Activated naive CD4-positive, alpha-beta T cell treated with anti-CD3 and anti-CD28 coated beads, Interleukin-2, amount 50 U/mL, for 72 hours (primary cell): ENCODE measurements at regions not wholly inside any gene's neighbourhood (a gene's known extent, or its start where the extent isn't known, plus 50 kb on each side); places are given as distances from the start of the nearest gene placed in this dataset.

ENCODE experiments used
- ATAC-seq, 2 donors: fragments of 150-1000 bp; cut with Tn5 transposase; 2 replicates each; pipeline ENCODE4 v1.10.0; 2021; ENCODE audit warnings: mild to moderate bottlenecking in 2 of 2, moderate library complexity in 2 of 2
- DNase-seq, 2 donors: peaks; one replicate each; pipeline ENCODE4 v3.0.0; 2021 to 2022; ENCODE audit warnings: low spot score in 2 of 2
- H3K27ac Mint-ChIP-seq, 2 donors: one replicate each; pipeline ENCODE4 v1.8.0; 2022; ENCODE audit warnings: mild to moderate bottlenecking in 2 of 2, mixed read lengths in 2 of 2
- H3K36me3 Mint-ChIP-seq, 2 donors: one replicate each; pipeline ENCODE4 v1.8.0; 2022; ENCODE audit warnings: mixed read lengths in 2 of 2
- H3K9me3 Mint-ChIP-seq, 2 donors: one replicate each; pipeline ENCODE4 v1.8.0; 2022; ENCODE audit warnings: mixed read lengths in 2 of 2

GRCh38 chr18:68623342-68623741, 91.6 kb downstream of the TMX3 start:
- Mint-ChIP-seq H3K36me3 (no peaks in the 10 kb centered on the region), H3K27ac (no peak overlapping the region), H3K9me3 (no peaks in the 10 kb centered on the region)
- ATAC-seq (peak in 1 of 2 donors; percentile 49), DNase-seq (peak in 1 of 2 donors; percentile 14)

- Mint-ChIP-seq H3K36me3 (no peaks in the 10 kb centered on the region), H3K27ac (no peak overlapping the region), H3K9me3 (no peaks in the 10 kb centered on the region)
- ATAC-seq = no peak
- DNase-seq = no peak
These were observed 103.6 kb downstream of the TMX3 start for GRCh38 chr18:68611311-68611710.

GRCh38 chr18:68608851-68609490, 105.9 kb downstream of the TMX3 start:
- H3K36me3 Mint-ChIP-seq = no peaks in the 10 kb centered on the region
- no peaks in the 10 kb centered on the region for H3K9me3 Mint-ChIP-seq
- H3K27ac Mint-ChIP-seq = no peak overlapping the region
- no peak for DNase-seq
- no peak for ATAC-seq

- ATAC-seq (no peak), DNase-seq (no peak)
- Mint-ChIP-seq H3K9me3 (no peaks in the 10 kb centered on the region), H3K27ac (no peak overlapping the region), H3K36me3 (no peaks in the 10 kb centered on the region)
These were observed 107.1 kb downstream of the TMX3 start for GRCh38 chr18:68607852-68608251.

DNA sequence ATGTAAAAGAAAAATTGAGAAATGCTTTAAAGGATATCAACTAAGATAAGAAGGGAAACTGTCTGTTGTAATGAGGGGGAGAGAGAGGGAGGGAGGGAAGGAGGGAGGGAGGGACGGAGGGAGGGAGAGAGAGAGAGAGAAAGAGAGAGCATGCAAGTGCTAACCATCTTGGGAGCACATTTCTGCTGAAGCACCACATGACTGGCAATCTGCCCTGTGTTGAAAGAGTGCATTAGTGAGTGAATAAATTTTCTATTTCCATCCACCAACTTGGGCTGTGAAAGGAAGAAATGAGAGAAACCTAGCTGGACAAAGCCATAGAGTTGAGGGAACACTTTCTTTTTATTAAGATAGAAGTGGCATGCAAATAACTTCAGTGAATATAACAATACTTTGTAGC, 110.7 kb downstream of the TMX3 start:
- ATAC-seq (no peak), DNase-seq (no peak)
- Mint-ChIP-seq H3K9me3 (no peaks in the 10 kb centered on the region), H3K36me3 (no peaks in the 10 kb centered on the region), H3K27ac (no peak overlapping the region)

- DNase-seq = no peak
- no peak for ATAC-seq
- no peaks in the 10 kb centered on the region for H3K9me3 Mint-ChIP-seq
- no peaks in the 10 kb centered on the region for H3K36me3 Mint-ChIP-seq
- H3K27ac Mint-ChIP-seq = no peak overlapping the region
These were observed 118.9 kb downstream of the TMX3 start for GRCh38 chr18:68596016-68596415.

- H3K36me3 Mint-ChIP-seq = no peaks in the 10 kb centered on the region
- DNase-seq (no peak), ATAC-seq (no peak)
- no peaks in the 10 kb centered on the region for H3K9me3 Mint-ChIP-seq
- no peak overlapping the region for H3K27ac Mint-ChIP-seq
These were observed 126.7 kb downstream of the TMX3 start for GRCh38 chr18:68588169-68588568.

GRCh38 chr18:68583685-68584084, 131.2 kb downstream of the TMX3 start:
- Mint-ChIP-seq H3K36me3 (no peaks in the 10 kb centered on the region), H3K27ac (no peak overlapping the region), H3K9me3 (no peaks in the 10 kb centered on the region)
- no peak for DNase-seq
- ATAC-seq = no peak

GRCh38 chr18:68574311-68574710, 140.6 kb downstream of the TMX3 start:
- peaks cover 0 to 8% of the 10 kb centered on the region in 2 donors for H3K36me3 Mint-ChIP-seq
- no peak overlapping the region for H3K27ac Mint-ChIP-seq
- no peak for DNase-seq
- no peak for ATAC-seq
- H3K9me3 Mint-ChIP-seq = peaks cover 6 to 9% of the 10 kb centered on the region in 2 donors

- Mint-ChIP-seq H3K9me3 (peaks cover 6 to 9% of the 10 kb centered on the region in 2 donors), H3K36me3 (peaks cover 0 to 8% of the 10 kb centered on the region in 2 donors), H3K27ac (no peak overlapping the region)
- DNase-seq (no peak), ATAC-seq (no peak)
These were observed 145.0 kb downstream of the TMX3 start for GRCh38 chr18:68569936-68570335.

DNA sequence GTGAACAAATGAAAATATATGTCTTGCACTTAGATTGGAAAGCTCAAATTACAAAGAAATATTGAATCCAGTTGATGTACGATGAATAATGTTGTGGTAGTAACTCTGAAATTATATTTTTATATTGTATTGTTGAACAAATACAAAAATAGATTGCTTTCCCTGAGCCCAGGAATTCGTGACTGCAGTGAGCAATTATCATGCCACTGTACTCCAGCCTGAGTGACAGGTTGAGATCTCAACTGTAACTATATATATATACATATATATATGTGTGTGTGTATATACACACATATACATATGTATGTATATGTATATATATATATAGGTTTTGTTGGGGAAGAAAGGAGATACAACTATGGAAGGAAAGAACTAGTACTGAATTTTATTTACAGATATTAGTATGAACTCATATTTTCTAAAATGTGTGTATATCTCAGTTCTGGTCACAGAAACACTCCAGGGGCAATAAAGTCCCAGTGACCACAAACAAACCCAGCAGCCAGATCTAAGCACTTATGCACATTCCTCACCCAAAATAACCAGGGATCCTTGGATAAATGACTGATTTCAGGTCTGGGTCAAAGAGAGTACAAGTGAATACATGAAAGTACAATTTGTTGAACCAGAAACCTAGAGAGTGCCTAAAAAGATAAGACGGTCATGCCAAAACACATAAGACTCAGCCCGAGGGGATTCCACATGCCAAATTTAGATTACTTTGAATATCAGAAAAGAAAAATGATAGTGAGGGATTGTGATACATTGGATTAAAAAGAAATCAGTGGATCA, 146.3 kb downstream of the TMX3 start:
- DNase-seq (no peak), ATAC-seq (no peak)
- Mint-ChIP-seq H3K36me3 (peaks cover 0 to 8% of the 10 kb centered on the region in 2 donors), H3K27ac (no peak overlapping the region), H3K9me3 (peaks cover 6 to 9% of the 10 kb centered on the region in 2 donors)

GRCh38 chr18:68566991-68567390, 147.9 kb downstream of the TMX3 start:
- Mint-ChIP-seq H3K9me3 (peaks cover 6 to 7% of the 10 kb centered on the region in 2 donors), H3K27ac (no peak overlapping the region), H3K36me3 (peaks cover 0 to 7% of the 10 kb centered on the region in 2 donors)
- DNase-seq = no peak
- no peak for ATAC-seq

- Mint-ChIP-seq H3K27ac (no peak overlapping the region), H3K9me3 (no peaks in the 10 kb centered on the region), H3K36me3 (no peaks in the 10 kb centered on the region)
- ATAC-seq (no peak), DNase-seq (no peak)
These were observed 149.9 kb downstream of the TMX3 start for GRCh38 chr18:68564961-68565360.

GRCh38 chr18:68564351-68564750, 150.6 kb downstream of the TMX3 start:
- Mint-ChIP-seq H3K27ac (no peak overlapping the region), H3K36me3 (no peaks in the 10 kb centered on the region), H3K9me3 (no peaks in the 10 kb centered on the region)
- ATAC-seq (no peak), DNase-seq (no peak)

GRCh38 chr18:68560128-68560527, 154.8 kb downstream of the TMX3 start:
- DNase-seq (no peak), ATAC-seq (no peak)
- Mint-ChIP-seq H3K27ac (no peak overlapping the region), H3K9me3 (no peaks in the 10 kb centered on the region), H3K36me3 (no peaks in the 10 kb centered on the region)

DNA sequence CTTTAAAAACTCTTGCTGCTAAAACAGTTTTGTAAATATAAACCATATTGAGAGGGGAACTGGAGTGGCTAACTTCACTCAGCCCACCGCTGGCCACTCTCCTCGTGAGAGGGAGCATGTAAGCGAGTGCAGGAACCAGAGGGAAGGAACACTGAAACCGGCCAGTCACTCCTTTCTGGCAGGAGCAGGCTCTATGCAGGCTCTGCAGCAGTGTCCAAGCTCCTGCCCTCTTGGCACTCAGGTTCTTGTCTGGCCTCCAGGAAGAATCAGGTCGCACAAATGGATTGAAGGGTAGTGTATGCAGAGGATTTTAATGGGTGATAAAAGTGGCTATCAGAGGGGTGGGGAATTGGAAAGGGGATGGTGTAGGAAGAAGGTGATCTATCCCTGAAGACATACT, 157.7 kb downstream of the TMX3 start:
- Mint-ChIP-seq H3K27ac (no peak overlapping the region), H3K9me3 (no peaks in the 10 kb centered on the region), H3K36me3 (no peaks in the 10 kb centered on the region)
- no peak for ATAC-seq
- DNase-seq = no peak

- H3K9me3 Mint-ChIP-seq = no peaks in the 10 kb centered on the region
- DNase-seq = no peak
- no peaks in the 10 kb centered on the region for H3K36me3 Mint-ChIP-seq
- no peak overlapping the region for H3K27ac Mint-ChIP-seq
- ATAC-seq = no peak
These were observed 159.0 kb downstream of the TMX3 start for GRCh38 chr18:68555879-68556301.
